H1 (cell line): ENCODE measurements at regions not wholly inside any gene's neighbourhood (a gene's known extent, or its start where the extent isn't known, plus 50 kb on each side); places are given as distances from the start of the nearest gene placed in this dataset.

ENCODE experiments used
- CTCF ChIA-PET: fragments of 300-600 bp; sonication (Branson Sonifier 250); formaldehyde crosslinking; loops from one replicate; lab custom pipeline; 2021; ENCODE audit not compliant: partially characterized antibody; lab: Charles Lee
- POLR2A ChIA-PET: fragments of 300-600 bp; sonication (Branson Sonifier 250); formaldehyde crosslinking; loops from one replicate; lab custom pipeline; 2021; ENCODE audit warnings: inconsistent platforms; ENCODE audit not compliant: partially characterized antibody; lab: Charles Lee
- DNase-seq, 2 experiments: peaks; one replicate each; pipeline versions ENCODE4 v3.0.0 to v3.0.0-alpha.2; 2010 to 2022; ENCODE audit warnings: low spot score in 2 of 2, low read depth in 1 of 2, mixed read lengths in 1 of 2
- FAIRE-seq: peaks from 2 replicates; lab custom pipeline; 2011; peaks lifted over from hg19 to GRCh38; lab: Jason Lieb, UNC
- H2AFZ ChIP-seq: 2 replicates; pipeline ENCODE4 v1.8.1; 2012; ENCODE audit warnings: low read length, inconsistent platforms
- H2AK5ac ChIP-seq: 2 replicates; pipeline ENCODE4 v1.6.1; 2013; ENCODE audit warnings: low read depth, low read length
- H2BK120ac ChIP-seq: replicated peaks from 2 replicates; pipeline ENCODE3; 2013; ENCODE audit warnings: low read depth, low read length, inconsistent platforms
- H2BK12ac ChIP-seq: 2 replicates; pipeline ENCODE4 v1.6.1; 2013; ENCODE audit warnings: low read depth, low read length
- H2BK15ac ChIP-seq: 2 replicates; pipeline ENCODE4 v1.6.1; 2013; ENCODE audit warnings: low read length
- H2BK20ac ChIP-seq: 2 replicates; pipeline ENCODE4 v1.6.1; 2013; ENCODE audit warnings: low read length
- H2BK5ac ChIP-seq: 2 replicates; pipeline ENCODE4 v1.6.1; 2013; ENCODE audit warnings: low read depth, low read length
- H3K14ac ChIP-seq: 2 replicates; pipeline ENCODE4 v1.6.1; 2013; ENCODE audit warnings: inconsistent platforms; ENCODE audit not compliant: insufficient read length
- H3K18ac ChIP-seq: 2 replicates; pipeline ENCODE4 v1.6.1; 2013; ENCODE audit warnings: low read length; ENCODE audit errors: extremely low read depth
- H3K23ac ChIP-seq: 2 replicates; pipeline ENCODE4 v1.6.1; 2013; ENCODE audit warnings: inconsistent platforms; ENCODE audit not compliant: insufficient read length
- H3K23me2 ChIP-seq: 2 replicates; pipeline ENCODE4 v1.6.1; 2013; ENCODE audit warnings: low read depth, low read length
- H3K27ac ChIP-seq: 2 replicates; pipeline ENCODE4 v1.6.1; 2011; ENCODE audit warnings: low read depth, low read length, inconsistent platforms
- H3K27me3 ChIP-seq, 4 experiments: replicated peaks in 1 of 4; 1 replicate in 1 of 4; 2 replicates in 3 of 4; pipeline versions ENCODE4 v1.6.1 to v1.8.1; 2011 to 2013; ENCODE audit warnings: low read length in 3 of 4, mild to moderate bottlenecking in 3 of 4, inconsistent platforms in 2 of 4, mixed read lengths in 2 of 4, moderate library complexity in 1 of 4; ENCODE audit not compliant: control insufficient read depth in 3 of 4, insufficient read depth in 3 of 4; ENCODE audit errors: extremely low read depth in 1 of 4
- H3K36me3 ChIP-seq, 4 experiments: 2 replicates each; pipeline versions ENCODE4 v1.6.1 to v1.8.1; 2011 to 2013; ENCODE audit warnings: mild to moderate bottlenecking in 4 of 4, low read length in 3 of 4, moderate library complexity in 2 of 4, control low read depth in 1 of 4, inconsistent platforms in 1 of 4; ENCODE audit not compliant: insufficient read depth in 4 of 4, control insufficient read depth in 2 of 4
- H3K4ac ChIP-seq: replicated peaks from 2 replicates; pipeline ENCODE3; 2013; ENCODE audit warnings: low read length, low read depth, mixed read lengths, inconsistent platforms; ENCODE audit not compliant: insufficient read length
- H3K4me1 ChIP-seq, 4 experiments: replicated peaks in 1 of 4; 1 replicate in 1 of 4; 2 replicates in 3 of 4; pipeline versions ENCODE4 v1.6.1 to v1.8.1; 2011 to 2013; ENCODE audit warnings: low read length in 3 of 4, inconsistent platforms in 2 of 4, mixed read lengths in 1 of 4; ENCODE audit not compliant: insufficient read depth in 4 of 4, control insufficient read depth in 3 of 4
- H3K4me2 ChIP-seq, 2 experiments: 2 replicates each; pipeline versions ENCODE4 v1.6.1 to v1.8.1; 2011 to 2013; ENCODE audit warnings: low read depth in 2 of 2, low read length in 2 of 2, control low read depth in 1 of 2, inconsistent platforms in 1 of 2, mild to moderate bottlenecking in 1 of 2; ENCODE audit not compliant: insufficient read depth in 1 of 2
- H3K4me3 ChIP-seq, 4 experiments: fragments of 200-600, 300-600 bp in 1 of 4; sonication (generic), shearing (Covaris generic), sonication (Bioruptor Twin) in 1 of 4; 2 replicates each; pipeline versions ENCODE4 v1.5.1 to v1.8.1; 2011 to 2016; ENCODE audit warnings: low read length in 4 of 4, low read depth in 3 of 4, control low read depth in 2 of 4, inconsistent platforms in 2 of 4, mild to moderate bottlenecking in 2 of 4, mixed read lengths in 1 of 4, moderate library complexity in 1 of 4; ENCODE audit not compliant: insufficient read depth in 2 of 4; ENCODE audit errors: extremely low read depth in 1 of 4
- H3K56ac ChIP-seq: replicated peaks from 2 replicates; pipeline ENCODE3; 2013; ENCODE audit warnings: low read depth, mild to moderate bottlenecking, mixed read lengths, low read length, inconsistent platforms; ENCODE audit not compliant: insufficient read length
- H3K79me1 ChIP-seq: 2 replicates; pipeline ENCODE4 v1.6.1; 2013; ENCODE audit warnings: low read depth, low read length, control low read depth
- H3K79me2 ChIP-seq, 2 experiments: 2 replicates each; pipeline versions ENCODE4 v1.6.1 to v1.8.1; 2012 to 2013; ENCODE audit warnings: low read length in 2 of 2, mild to moderate bottlenecking in 2 of 2, inconsistent platforms in 1 of 2; ENCODE audit not compliant: insufficient read depth in 2 of 2, control insufficient read depth in 1 of 2
- H3K9ac ChIP-seq, 4 experiments: replicated peaks in 1 of 4; 1 replicate in 1 of 4; 2 replicates in 3 of 4; pipeline versions ENCODE4 v1.6.1 to v1.8.1; 2011 to 2013; ENCODE audit warnings: low read depth in 3 of 4, low read length in 3 of 4, control low read depth in 2 of 4, mild to moderate bottlenecking in 2 of 4, moderate library complexity in 2 of 4, inconsistent platforms in 1 of 4; ENCODE audit errors: extremely low read depth in 1 of 4
- H3K9me3 ChIP-seq, 2 experiments: 2 replicates each; pipeline versions ENCODE4 v1.6.1 to v1.8.1; 2012 to 2013; ENCODE audit warnings: mild to moderate bottlenecking in 2 of 2, moderate library complexity in 2 of 2, control low read depth in 1 of 2, inconsistent platforms in 1 of 2, low read depth in 1 of 2, low read length in 1 of 2, mixed read lengths in 1 of 2; ENCODE audit not compliant: insufficient read depth in 2 of 2
- H4K20me1 ChIP-seq, 2 experiments: replicated peaks in 1 of 2; 2 replicates each; pipeline versions ENCODE3 to v1.8.1; 2011 to 2013; ENCODE audit warnings: inconsistent platforms in 2 of 2, low read length in 2 of 2, mild to moderate bottlenecking in 1 of 2; ENCODE audit not compliant: insufficient read depth in 2 of 2, control insufficient read depth in 1 of 2
- H4K5ac ChIP-seq: 2 replicates; pipeline ENCODE4 v1.6.1; 2013; ENCODE audit warnings: low read length, low read depth, mixed read lengths, inconsistent platforms; ENCODE audit not compliant: insufficient read length
- H4K8ac ChIP-seq: 2 replicates; pipeline ENCODE4 v1.8.0; 2013; ENCODE audit warnings: mild to moderate bottlenecking, moderate library complexity, low read length, inconsistent platforms; ENCODE audit not compliant: insufficient read depth; ENCODE audit errors: extremely low read depth
- H4K91ac ChIP-seq: replicated peaks from 2 replicates; pipeline ENCODE3; 2013; ENCODE audit warnings: low read length, mixed read lengths, inconsistent platforms; ENCODE audit not compliant: insufficient read length
- BRCA1 ChIP-seq: IDR thresholded peaks from 2 replicates; pipeline ENCODE4 v1.6.1; 2012; ENCODE audit warnings: low read depth, low read length, improper control_type of control experiment
- EGR1 ChIP-seq: IDR thresholded peaks from 2 replicates; pipeline ENCODE4 v1.6.1; 2011; ENCODE audit warnings: low read depth, low read length, borderline replicate concordance
- KDM5A ChIP-seq: fragments of 200-600 bp; IDR thresholded peaks from 2 replicates; pipeline ENCODE4 v1.7.1; 2012; ENCODE audit warnings: mild to moderate bottlenecking, low read length, inconsistent platforms, mixed read lengths
- PHF8 ChIP-seq: fragments of 200-600 bp; sonication (generic); conservative IDR thresholded peaks from 2 replicates; pipeline ENCODE4 v1.7.1; 2012; ENCODE audit warnings: low read depth, mild to moderate bottlenecking, inconsistent platforms, low read length, moderate library complexity
- POLR2A ChIP-seq, 2 experiments: IDR thresholded peaks; 1 replicate in 1 of 2; 2 replicates in 1 of 2; pipeline ENCODE4 v1.6.1; 2011; ENCODE audit warnings: low read depth in 2 of 2, low read length in 2 of 2, mild to moderate bottlenecking in 2 of 2; ENCODE audit errors: control extremely low read depth in 1 of 2
- SP4 ChIP-seq: IDR thresholded peaks from 2 replicates; pipeline ENCODE4 v1.6.1; 2012; ENCODE audit warnings: low read length, inconsistent platforms
- SRF ChIP-seq: IDR thresholded peaks from 2 replicates; pipeline ENCODE4 v1.6.1; 2011; ENCODE audit warnings: mild to moderate bottlenecking, low read depth, low read length, moderate library complexity
- TBP ChIP-seq: IDR thresholded peaks from 2 replicates; pipeline ENCODE4 v1.6.1; 2011; ENCODE audit warnings: low read depth, low read length, improper control_type of control experiment
- YY1 ChIP-seq: IDR thresholded peaks from 2 replicates; pipeline ENCODE4 v1.6.1; 2011; ENCODE audit warnings: low read depth, mild to moderate bottlenecking, low read length
- WGBS, 2 experiments: shearing (Covaris generic) in 1 of 2; methylation state at CpG; one replicate each; pipeline versions ENCODE4 v1.1.6 to v1.1.7; 2013 to 2015; ENCODE audit warnings: low lambda C conversion rate in 2 of 2, mixed read lengths in 2 of 2, inconsistent platforms in 1 of 2, low coverage in 1 of 2, missing lambda C conversion rate in 1 of 2; ENCODE audit not compliant: insufficient replicate concordance in 2 of 2, insufficient coverage in 1 of 2, insufficient read length in 1 of 2; ENCODE audit errors: extremely low coverage in 1 of 2, missing lambda C conversion rate in 1 of 2; 5-methylcytosine and 5-hydroxymethylcytosine counted together

DNA sequence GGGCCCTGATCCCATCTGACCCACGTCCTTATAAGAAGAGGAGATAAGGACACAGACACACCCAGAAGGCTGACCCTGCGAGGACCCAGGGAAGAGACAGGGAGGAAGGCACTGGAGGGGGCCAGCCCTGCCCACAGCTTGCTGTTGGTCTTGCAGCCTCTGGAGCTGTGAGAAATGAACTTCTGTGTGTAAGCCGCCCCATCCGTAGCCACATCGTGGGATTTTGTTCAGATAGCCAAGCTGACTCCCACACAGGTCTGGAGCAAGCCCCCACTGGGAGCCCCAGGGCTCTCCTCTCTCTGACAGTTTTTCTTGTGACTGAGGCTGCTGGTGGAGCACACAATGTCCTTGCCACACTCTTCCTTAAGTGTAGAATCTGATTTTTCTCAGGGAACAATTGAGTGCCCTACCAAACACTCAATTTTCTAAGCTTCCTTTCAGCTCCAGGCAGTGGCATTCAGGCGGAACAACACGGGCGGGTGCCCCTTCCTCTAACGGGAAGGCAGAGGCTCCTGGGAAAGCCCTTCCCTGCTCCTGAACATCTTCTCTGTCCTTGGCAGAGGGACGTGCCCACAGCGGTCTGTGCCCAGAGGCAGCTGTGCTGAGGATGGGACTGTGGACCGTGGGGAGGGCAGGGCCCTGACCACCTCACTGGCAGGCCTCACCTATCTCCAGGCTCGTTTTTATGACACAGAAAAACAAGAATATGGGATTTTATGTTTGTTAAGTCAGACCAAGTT lies 160.6 kb upstream of the SHH start:
- FAIRE-seq: no peak
- no peak for DNase-seq
- no peak overlapping the region for H3K23ac ChIP-seq
- POLR2A ChIA-PET: no interaction called here
- H3K27me3 ChIP-seq: no peaks in the 10 kb centered on the region
- no peak overlapping the region for H3K4me2 ChIP-seq
- H4K5ac ChIP-seq: no peak overlapping the region
- H4K20me1 ChIP-seq: no peaks in the 10 kb centered on the region
- no peak for TF ChIP-seq EGR1
- TF ChIP-seq TBP: no peak
- TF ChIP-seq SRF: no peak
- no peak for TF ChIP-seq SP4
- no peak for TF ChIP-seq POLR2A (IDR thresholded peaks at IDR 0.05; ENCODE audit: control extremely low read depth in 1 of 2, low read depth in 2 of 2, low read length in 2 of 2)
- no peak for TF ChIP-seq BRCA1
- TF ChIP-seq PHF8: no peak
- no peak for TF ChIP-seq KDM5A
- no peak for TF ChIP-seq YY1
- H3K4ac ChIP-seq: no peak overlapping the region
- CTCF ChIA-PET: no interaction called here
- no peak overlapping the region for H3K18ac ChIP-seq
- H2BK5ac ChIP-seq: no peak overlapping the region
- no peak overlapping the region for H3K56ac ChIP-seq
- WGBS, 2 experiments: 87% methylated on average over 13 of the region's 13 CpGs; no CpG with 5 or more reads in 1 of the 2 experiments
- H3K36me3 ChIP-seq: no peaks in the 10 kb centered on the region
- H3K79me1 ChIP-seq: no peaks in the 10 kb centered on the region
- H2AFZ ChIP-seq: no peak overlapping the region
- H3K9me3 ChIP-seq: no peaks in the 10 kb centered on the region
- no peaks in the 10 kb centered on the region; a peak in 1 of 7 replicates for H3K4me1 ChIP-seq
- H4K91ac ChIP-seq: no peak overlapping the region
- no peak overlapping the region for H2BK20ac ChIP-seq
- no peak overlapping the region for H4K8ac ChIP-seq
- no peaks in the 10 kb centered on the region for H3K79me2 ChIP-seq
- H3K23me2 ChIP-seq: no peaks in the 10 kb centered on the region
- no peak overlapping the region for H2BK15ac ChIP-seq
- H2BK120ac ChIP-seq: no peak overlapping the region
- no peak overlapping the region for H3K27ac ChIP-seq
- H2BK12ac ChIP-seq: no peak overlapping the region
- H2AK5ac ChIP-seq: no peak overlapping the region
- no peak overlapping the region for H3K9ac ChIP-seq
- H3K14ac ChIP-seq: no peak overlapping the region
- no peak overlapping the region for H3K4me3 ChIP-seq
